PC-9 (cell line): ENCODE measurements at regions not wholly inside any gene's neighbourhood (a gene's known extent, or its start where the extent isn't known, plus 50 kb on each side); places are given as distances from the start of the nearest gene placed in this dataset.

Experiments
- BruUV-seq: library from RNA; stranded (reverse); fragments of 400-500 nt; replicated peaks from 2 replicates; lab custom pipeline; 2021; lab: Mats Ljungman, UMichigan
- CTCF ChIA-PET: fragments of 300-600 bp; sonication (Branson Sonifier 250); formaldehyde crosslinking; loops from one replicate; lab custom pipeline; 2022; ENCODE audit warnings: antibody characterized with exemption; lab: Charles Lee
- POLR2A ChIA-PET: fragments of 300-600 bp; sonication (Branson Sonifier 250); formaldehyde crosslinking; loops from one replicate; lab custom pipeline; 2022; ENCODE audit warnings: antibody characterized with exemption; ENCODE audit not compliant: unreplicated experiment; lab: Charles Lee
- DNase-seq, 2 experiments: peaks; one replicate each; pipeline versions ENCODE4 v3.0.0 to v3.0.0-alpha.2; 2015 to 2022; ENCODE audit warnings: mixed read lengths in 1 of 2
- H2AFZ ChIP-seq: fragments of 200-600 bp; sonication (generic); 2 replicates; pipeline ENCODE4 v1.8.1; 2017; ENCODE audit warnings: antibody characterized with exemption
- H3F3A ChIP-seq: fragments of 200-600 bp; sonication (generic); 2 replicates; pipeline ENCODE4 v1.8.1; 2017; ENCODE audit warnings: antibody characterized with exemption, mild to moderate bottlenecking, low read depth; ENCODE audit not compliant: insufficient read depth
- H3K27ac ChIP-seq: fragments of 200-600 bp; sonication (generic); 2 replicates; pipeline ENCODE4 v1.6.1; 2016; ENCODE audit warnings: mixed run types
- H3K27me3 ChIP-seq: fragments of 200-600 bp; sonication (generic); 2 replicates; pipeline ENCODE4 v1.6.1; 2016; ENCODE audit warnings: low read depth, mixed run types; ENCODE audit not compliant: insufficient read depth
- H3K36me3 ChIP-seq: fragments of 200-600 bp; sonication (generic); 2 replicates; pipeline ENCODE4 v1.6.1; 2016; ENCODE audit warnings: low read depth, mixed run types
- H3K4me1 ChIP-seq: fragments of 200-600 bp; sonication (generic); replicated peaks from 2 replicates; pipeline ENCODE4 v1.6.1; 2016; ENCODE audit warnings: mixed run types; ENCODE audit not compliant: insufficient read depth
- H3K4me2 ChIP-seq: fragments of 200-600 bp; sonication (generic); 2 replicates; pipeline ENCODE4 v1.6.1; 2017; ENCODE audit warnings: mixed run types
- H3K4me3 ChIP-seq: fragments of 200-600 bp; sonication (generic); 2 replicates; pipeline ENCODE4 v1.6.1; 2016; ENCODE audit warnings: mixed run types
- H3K79me2 ChIP-seq: fragments of 200-600 bp; sonication (generic); 2 replicates; pipeline ENCODE4 v1.6.1; 2017; ENCODE audit warnings: low read depth, mixed run types
- H3K9me2 ChIP-seq: fragments of 200-600 bp; sonication (generic); 2 replicates; pipeline ENCODE4 v1.8.1; 2017; ENCODE audit warnings: mild to moderate bottlenecking; ENCODE audit not compliant: insufficient read depth
- H3K9me3 ChIP-seq: fragments of 200-600 bp; sonication (generic); 2 replicates; pipeline ENCODE4 v1.8.1; 2016; ENCODE audit warnings: low read depth; ENCODE audit not compliant: insufficient read depth
- H4K20me1 ChIP-seq: fragments of 200-600 bp; sonication (generic); 2 replicates; pipeline ENCODE4 v1.8.1; 2017; ENCODE audit not compliant: insufficient read depth
- EZH2 ChIP-seq: fragments of 200-600 bp; sonication (generic); IDR thresholded peaks from 2 replicates; pipeline ENCODE4 v1.8.0; 2017; ENCODE audit warnings: antibody characterized with exemption, low read depth
- intact Hi-C: fragments of 100-400 bp; cut with micrococcal nuclease; formaldehyde crosslinking; loops from one replicate; pipeline ENCODE4 v1.10.0; 2022; ENCODE audit not compliant: unreplicated experiment
- TF ChIP-seq, protein P1 (sequence below): fragments of 200-600 bp; sonication (generic); conservative IDR thresholded peaks from 2 replicates; pipeline ENCODE4 v1.6.1; 2017; ENCODE audit warnings: mixed run types, antibody characterized with exemption, mild to moderate bottlenecking, moderate library complexity

DNA sequence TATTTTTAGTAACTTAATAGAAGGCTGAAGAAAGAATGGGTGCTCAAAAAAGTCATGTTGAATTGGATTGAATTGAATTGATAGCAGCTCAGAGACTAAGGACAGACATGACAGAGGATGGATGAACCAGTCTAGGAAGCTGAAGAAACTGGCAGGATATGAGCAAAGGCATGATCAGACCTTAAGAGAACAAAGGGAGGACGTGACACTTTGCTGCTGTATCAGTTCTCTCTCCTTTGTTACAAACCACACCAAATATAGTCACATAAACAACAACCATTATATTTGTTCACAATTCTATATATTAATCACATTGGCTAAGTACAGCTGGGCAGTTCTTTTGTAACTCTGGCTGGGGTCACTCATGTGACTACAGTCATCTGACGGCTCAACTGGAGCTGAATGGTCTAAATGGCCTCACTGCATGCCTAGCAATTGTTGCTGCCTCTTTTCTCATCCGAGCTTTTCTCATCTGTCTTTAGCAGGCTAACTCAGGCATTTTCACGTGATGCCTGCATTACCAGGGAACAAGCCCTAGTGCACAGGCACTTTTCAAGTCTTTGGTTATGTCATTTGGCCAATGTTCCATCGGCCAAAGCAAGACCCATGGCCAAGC lies 355.0 kb downstream of the ETNK1 start:
- no peaks in the 10 kb centered on the region for H3K36me3 ChIP-seq
- H3K4me1 ChIP-seq: no peaks in the 10 kb centered on the region
- H3K4me3 ChIP-seq: no peak overlapping the region
- no peak for DNase-seq
- intact Hi-C loops: no loop called here
- TF ChIP-seq EZH2: no peak
- TF ChIP-seq, protein P1, sequence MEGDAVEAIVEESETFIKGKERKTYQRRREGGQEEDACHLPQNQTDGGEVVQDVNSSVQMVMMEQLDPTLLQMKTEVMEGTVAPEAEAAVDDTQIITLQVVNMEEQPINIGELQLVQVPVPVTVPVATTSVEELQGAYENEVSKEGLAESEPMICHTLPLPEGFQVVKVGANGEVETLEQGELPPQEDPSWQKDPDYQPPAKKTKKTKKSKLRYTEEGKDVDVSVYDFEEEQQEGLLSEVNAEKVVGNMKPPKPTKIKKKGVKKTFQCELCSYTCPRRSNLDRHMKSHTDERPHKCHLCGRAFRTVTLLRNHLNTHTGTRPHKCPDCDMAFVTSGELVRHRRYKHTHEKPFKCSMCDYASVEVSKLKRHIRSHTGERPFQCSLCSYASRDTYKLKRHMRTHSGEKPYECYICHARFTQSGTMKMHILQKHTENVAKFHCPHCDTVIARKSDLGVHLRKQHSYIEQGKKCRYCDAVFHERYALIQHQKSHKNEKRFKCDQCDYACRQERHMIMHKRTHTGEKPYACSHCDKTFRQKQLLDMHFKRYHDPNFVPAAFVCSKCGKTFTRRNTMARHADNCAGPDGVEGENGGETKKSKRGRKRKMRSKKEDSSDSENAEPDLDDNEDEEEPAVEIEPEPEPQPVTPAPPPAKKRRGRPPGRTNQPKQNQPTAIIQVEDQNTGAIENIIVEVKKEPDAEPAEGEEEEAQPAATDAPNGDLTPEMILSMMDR: no peak
- H3F3A ChIP-seq: no peaks in the 10 kb centered on the region
- ChIA-PET POLR2A (no interaction called here), CTCF (no interaction called here)
- H3K27me3 ChIP-seq: peaks cover 26% of the 10 kb centered on the region
- no peaks in the 10 kb centered on the region for H3K9me2 ChIP-seq
- H3K4me2 ChIP-seq: no peak overlapping the region
- H4K20me1 ChIP-seq: no peaks in the 10 kb centered on the region
- no peak overlapping the region for H2AFZ ChIP-seq
- no TSS peak for BruUV-seq
- H3K79me2 ChIP-seq: no peaks in the 10 kb centered on the region
- H3K27ac ChIP-seq: no peak overlapping the region
- no peaks in the 10 kb centered on the region for H3K9me3 ChIP-seq

DNA sequence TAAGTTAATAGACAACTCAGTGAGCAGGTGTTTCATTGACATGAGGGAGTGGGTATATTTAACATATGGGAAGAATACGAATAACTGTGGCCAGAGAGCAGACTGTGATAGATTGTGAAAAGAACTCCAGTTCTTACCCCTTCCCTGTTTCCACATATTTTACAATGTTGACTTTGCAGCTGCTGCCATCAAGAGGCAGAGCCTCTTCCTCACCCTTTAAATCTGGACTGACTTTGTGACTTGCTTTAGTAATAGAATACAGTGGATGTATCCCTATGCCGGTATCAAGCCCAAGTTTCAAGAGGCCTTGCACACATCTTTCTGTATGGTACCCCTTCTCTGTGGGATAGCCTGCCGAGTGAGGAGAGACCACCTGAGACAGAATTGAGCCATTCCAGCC lies 356.7 kb downstream of the ETNK1 start:
- ChIA-PET CTCF (no interaction called here), POLR2A (no interaction called here)
- intact Hi-C loops: no loop called here
- Histone ChIP-seq H3K9me3 (no peaks in the 10 kb centered on the region), H3K27ac (no peak overlapping the region), H3K36me3 (no peaks in the 10 kb centered on the region), H3K4me3 (no peak overlapping the region), H3K79me2 (no peaks in the 10 kb centered on the region), H3F3A (no peaks in the 10 kb centered on the region), H2AFZ (no peak overlapping the region), H3K4me1 (no peaks in the 10 kb centered on the region), H3K9me2 (no peaks in the 10 kb centered on the region), H3K4me2 (no peak overlapping the region), H4K20me1 (no peaks in the 10 kb centered on the region), H3K27me3 (peaks cover 32% of the 10 kb centered on the region)
- BruUV-seq: no TSS peak
- DNase-seq: no peak
- TF ChIP-seq EZH2: no peak
- TF ChIP-seq, protein P1: no peak

DNA sequence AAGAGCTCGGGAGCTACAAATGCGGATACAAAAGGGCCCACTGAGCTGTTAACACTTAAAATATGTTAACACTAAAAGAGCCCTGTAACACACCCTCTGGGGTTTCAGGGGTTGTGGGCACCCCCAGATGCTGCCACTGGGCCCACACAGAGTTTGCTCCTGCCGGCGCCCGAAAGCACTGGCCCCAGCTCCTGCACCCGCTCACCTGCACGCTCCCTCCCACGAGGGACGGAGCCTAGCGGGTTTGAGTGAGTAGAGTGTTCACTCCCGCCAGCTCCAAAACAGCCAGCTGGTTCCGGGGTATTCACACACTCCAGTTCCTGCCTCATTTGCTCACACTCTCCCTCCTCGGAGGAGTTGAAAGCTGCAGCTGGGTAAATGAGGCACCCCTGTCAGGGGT lies 357.7 kb downstream of the ETNK1 start:
- DNase-seq: no peak
- H3K4me2 ChIP-seq: no peak overlapping the region
- no peaks in the 10 kb centered on the region for H3K36me3 ChIP-seq
- no peaks in the 10 kb centered on the region for H4K20me1 ChIP-seq
- H3K9me2 ChIP-seq: no peaks in the 10 kb centered on the region
- H3F3A ChIP-seq: no peaks in the 10 kb centered on the region
- no TSS peak for BruUV-seq
- POLR2A ChIA-PET: no interaction called here
- intact Hi-C loops: no loop called here
- no peaks in the 10 kb centered on the region for H3K79me2 ChIP-seq
- H3K4me3 ChIP-seq: no peak overlapping the region
- H3K9me3 ChIP-seq: no peaks in the 10 kb centered on the region
- CTCF ChIA-PET: no interaction called here
- TF ChIP-seq EZH2: no peak
- TF ChIP-seq, protein P1: no peak
- H3K27me3 ChIP-seq: peaks cover 32% of the 10 kb centered on the region
- no peak overlapping the region for H2AFZ ChIP-seq
- no peaks in the 10 kb centered on the region for H3K4me1 ChIP-seq
- H3K27ac ChIP-seq: no peak overlapping the region
